GM12864 (cell line): ENCODE measurements at regions not wholly inside any gene's neighbourhood (a gene's known extent, or its start where the extent isn't known, plus 50 kb on each side); places are given as distances from the start of the nearest gene placed in this dataset.

Source experiments
- DNase-seq: peaks from one replicate; pipeline ENCODE4 v3.0.0-alpha.2; 2011; ENCODE audit warnings: low read depth
- H3K4me3 ChIP-seq: 2 replicates; pipeline ENCODE4 v1.5.1; 2011; ENCODE audit warnings: mild to moderate bottlenecking, low read depth, low read length, control low read depth
- TF ChIP-seq, protein P1 (sequence below): IDR thresholded peaks from 2 replicates; pipeline ENCODE4 v1.5.1; 2011; ENCODE audit warnings: low read depth, mild to moderate bottlenecking, moderate library complexity, low read length, control low read depth, inconsistent platforms; ENCODE audit errors: missing control alignments

DNA sequence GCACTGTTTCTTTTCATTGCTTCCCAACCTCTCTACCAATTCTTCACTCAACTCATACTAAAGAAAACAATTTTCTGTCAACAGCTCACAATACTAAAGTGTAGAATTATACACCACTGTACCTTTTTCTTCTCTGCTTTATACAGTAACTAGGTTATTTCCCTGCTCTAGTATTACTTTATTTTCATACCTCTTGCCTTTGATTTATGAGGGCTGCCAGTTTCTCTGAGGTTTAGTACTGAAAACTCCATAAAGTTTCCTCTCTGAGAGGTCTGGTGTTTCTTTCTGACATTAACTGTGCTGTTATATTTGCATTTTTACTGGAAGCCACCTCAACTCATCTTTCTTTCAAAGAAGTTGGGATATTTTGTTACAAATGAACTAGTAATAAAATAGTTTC, 63.0 kb upstream of the GRIP1 start:
- no peak for DNase-seq
- TF ChIP-seq, protein P1, sequence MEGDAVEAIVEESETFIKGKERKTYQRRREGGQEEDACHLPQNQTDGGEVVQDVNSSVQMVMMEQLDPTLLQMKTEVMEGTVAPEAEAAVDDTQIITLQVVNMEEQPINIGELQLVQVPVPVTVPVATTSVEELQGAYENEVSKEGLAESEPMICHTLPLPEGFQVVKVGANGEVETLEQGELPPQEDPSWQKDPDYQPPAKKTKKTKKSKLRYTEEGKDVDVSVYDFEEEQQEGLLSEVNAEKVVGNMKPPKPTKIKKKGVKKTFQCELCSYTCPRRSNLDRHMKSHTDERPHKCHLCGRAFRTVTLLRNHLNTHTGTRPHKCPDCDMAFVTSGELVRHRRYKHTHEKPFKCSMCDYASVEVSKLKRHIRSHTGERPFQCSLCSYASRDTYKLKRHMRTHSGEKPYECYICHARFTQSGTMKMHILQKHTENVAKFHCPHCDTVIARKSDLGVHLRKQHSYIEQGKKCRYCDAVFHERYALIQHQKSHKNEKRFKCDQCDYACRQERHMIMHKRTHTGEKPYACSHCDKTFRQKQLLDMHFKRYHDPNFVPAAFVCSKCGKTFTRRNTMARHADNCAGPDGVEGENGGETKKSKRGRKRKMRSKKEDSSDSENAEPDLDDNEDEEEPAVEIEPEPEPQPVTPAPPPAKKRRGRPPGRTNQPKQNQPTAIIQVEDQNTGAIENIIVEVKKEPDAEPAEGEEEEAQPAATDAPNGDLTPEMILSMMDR, result no peak
- no peak overlapping the region for H3K4me3 ChIP-seq

DNA sequence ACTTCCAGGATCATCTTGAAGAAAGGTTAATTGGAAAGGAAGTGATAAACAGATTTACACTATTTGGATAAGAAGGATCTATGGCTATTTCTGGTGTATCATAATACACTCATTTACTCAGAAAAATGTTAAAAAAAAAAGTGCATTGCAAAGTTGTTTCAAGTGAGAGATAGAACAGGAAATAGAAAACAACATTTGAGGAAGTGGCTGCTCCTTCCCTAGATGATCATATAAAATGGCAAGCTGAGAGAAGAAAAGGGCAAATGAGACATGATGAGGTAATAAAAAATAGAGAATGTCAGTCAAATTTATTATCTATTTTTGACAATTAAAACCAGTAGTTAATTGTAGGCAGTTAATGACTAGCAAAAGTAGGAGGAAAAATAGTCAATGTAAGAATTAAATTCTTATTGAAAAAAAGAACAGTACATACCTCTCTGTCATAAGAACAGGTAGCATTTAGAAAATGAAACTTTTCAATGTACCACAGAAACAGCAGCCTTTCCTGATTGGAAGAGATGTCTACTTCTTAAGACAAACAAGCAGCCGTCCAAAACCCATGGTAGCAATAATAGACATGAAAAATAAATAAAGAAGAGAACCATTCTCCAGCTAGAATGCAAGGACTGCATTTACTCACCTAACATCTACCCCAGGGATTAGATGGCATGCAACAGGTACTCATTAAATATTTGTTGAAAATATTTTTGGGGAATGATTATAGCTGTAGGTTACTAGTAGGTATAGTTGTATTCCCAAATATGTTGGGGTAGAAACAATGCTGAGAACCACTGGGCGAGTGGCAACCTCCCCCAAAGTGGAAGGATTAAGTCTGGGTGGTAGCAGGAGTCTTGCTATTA, 63.9 kb upstream of the GRIP1 start:
- no peak for DNase-seq

DNA sequence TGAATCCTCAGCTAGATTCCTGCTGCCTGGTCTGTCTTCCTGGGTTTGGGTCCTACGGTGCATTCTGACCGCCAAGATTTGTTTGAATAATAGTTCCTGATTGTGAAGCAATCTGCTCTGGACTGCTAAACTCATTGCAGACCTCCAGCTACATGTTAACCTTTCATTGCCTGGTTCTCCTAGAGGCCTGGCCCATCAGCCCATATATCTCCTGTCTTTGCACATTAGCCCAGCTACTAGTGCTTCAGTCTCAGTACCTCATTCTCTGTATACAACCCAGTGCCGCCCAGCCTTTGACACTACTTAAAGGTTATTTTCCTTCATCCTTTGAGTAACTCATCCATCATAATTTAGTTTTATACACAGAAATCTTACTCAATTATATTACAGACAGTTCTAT, 65.6 kb upstream of the GRIP1 start:
- TF ChIP-seq, protein P1, result no peak

More for the DNA sequence above, 63.9 kb upstream of the GRIP1 start:
- no peak overlapping the region for H3K4me3 ChIP-seq
- TF ChIP-seq, protein P1, result no peak

DNA sequence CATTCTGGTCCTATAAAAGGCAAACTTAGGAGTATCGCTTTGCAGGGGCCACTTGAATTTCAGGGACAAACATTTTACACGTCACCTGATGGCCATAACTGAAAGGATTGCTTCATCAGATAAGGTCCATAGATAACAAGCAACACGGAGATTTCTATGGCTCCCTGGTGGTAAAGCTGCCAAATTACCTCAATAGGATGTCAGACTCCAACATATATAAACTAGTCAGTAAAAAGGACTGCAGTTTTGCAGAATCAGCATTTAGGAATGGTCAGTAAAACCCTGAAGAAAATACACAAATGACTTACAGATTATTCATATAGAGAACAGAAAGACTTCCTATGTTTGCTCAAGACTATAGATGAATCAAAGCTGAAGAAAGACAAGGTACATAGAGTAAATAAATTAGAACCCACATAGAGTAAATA, 66.1 kb upstream of the GRIP1 start:
- no peak overlapping the region for H3K4me3 ChIP-seq
- TF ChIP-seq, protein P1, result no peak

More for the DNA sequence above, 65.6 kb upstream of the GRIP1 start:
- no peak overlapping the region for H3K4me3 ChIP-seq
- no peak for DNase-seq

DNA sequence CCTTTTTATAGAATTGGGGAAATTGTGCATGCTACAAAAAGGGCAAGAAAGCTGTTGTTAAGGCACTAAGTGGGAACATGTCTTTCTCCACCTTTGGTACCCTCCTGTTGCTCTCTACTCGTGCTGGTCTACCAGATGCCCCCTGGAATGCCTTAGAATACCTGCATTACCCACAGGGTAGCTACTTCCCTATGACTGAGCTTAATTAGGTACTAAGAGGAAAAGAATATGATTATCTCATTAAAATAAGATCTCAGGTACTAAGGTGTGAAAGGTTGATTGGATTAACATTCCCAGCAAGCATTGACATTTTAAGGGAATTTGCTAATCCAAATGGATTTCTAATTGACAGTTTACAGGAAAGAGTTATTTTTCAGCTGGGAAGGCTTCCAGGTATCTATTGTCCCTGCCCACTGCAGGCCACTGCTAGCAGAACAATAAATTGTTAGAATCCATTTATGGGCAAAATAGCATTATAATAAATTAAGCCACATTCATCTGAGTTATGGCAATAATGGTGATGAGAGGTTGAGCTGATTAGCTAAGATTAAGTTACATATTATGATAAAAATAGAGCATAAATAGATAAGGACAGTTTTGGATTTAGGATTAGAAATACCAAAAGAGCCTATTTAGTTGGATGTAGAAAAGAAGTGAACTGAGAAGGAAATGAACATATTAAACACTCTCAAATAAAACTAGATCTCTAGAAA, 67.8 kb upstream of the GRIP1 start:
- TF ChIP-seq, protein P1, result no peak
- no peak overlapping the region for H3K4me3 ChIP-seq
- DNase-seq, result no peak

More for the DNA sequence above, 66.1 kb upstream of the GRIP1 start:
- no peak for DNase-seq

DNA sequence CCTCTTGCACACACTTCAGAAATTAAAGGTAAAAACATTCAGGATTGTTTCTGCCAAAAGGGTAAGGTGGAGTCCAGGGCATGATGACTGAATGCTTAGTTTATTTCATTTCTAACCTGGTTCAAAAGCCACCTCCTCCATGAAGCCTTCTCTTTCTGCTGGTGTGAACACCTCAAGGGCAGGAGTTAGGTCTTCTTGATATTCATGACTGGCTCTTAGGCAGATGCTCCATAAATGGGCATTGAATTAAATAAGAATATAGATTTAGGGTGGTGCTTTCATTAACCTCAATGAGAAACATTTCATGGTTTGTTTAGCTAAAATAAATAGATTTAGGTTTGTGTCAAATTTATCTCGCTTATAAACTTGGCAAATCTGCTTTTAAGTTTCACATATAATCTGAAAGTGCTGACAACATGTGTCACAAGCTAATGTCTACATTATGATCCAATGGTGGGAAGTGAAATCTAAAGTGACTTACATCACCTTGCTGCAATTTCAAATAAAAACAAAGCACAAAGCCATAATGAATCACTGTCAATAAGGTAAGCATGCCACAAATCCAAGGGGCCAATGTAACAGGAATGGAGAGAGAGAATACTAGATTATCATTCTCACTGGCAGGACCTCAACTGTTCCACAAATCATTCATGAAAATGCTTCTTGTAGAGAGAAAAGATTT, 72.7 kb upstream of the GRIP1 start:
- TF ChIP-seq, protein P1, result no peak
- DNase-seq, result no peak
- H3K4me3 ChIP-seq, result no peak overlapping the region
